Ishikawa (cell line): ENCODE measurements at regions not wholly inside any gene's neighbourhood (a gene's known extent, or its start where the extent isn't known, plus 50 kb on each side); places are given as distances from the start of the nearest gene placed in this dataset.

Experiments
- CEBPB ChIP-seq: IDR thresholded peaks from 2 replicates; pipeline ENCODE4 v1.6.1; 2012
- CREB1 ChIP-seq: IDR thresholded peaks from 2 replicates; pipeline ENCODE4 v1.6.1; 2012; ENCODE audit warnings: low read depth
- EGR1 ChIP-seq: IDR thresholded peaks from 2 replicates; pipeline ENCODE4 v1.6.1; 2012
- EP300 ChIP-seq: IDR thresholded peaks from 2 replicates; pipeline ENCODE4 v1.6.1; 2012; ENCODE audit warnings: borderline replicate concordance
- FOXM1 ChIP-seq: IDR thresholded peaks from 2 replicates; pipeline ENCODE4 v1.6.1; 2012; ENCODE audit warnings: low read depth, borderline replicate concordance
- MAX ChIP-seq: IDR thresholded peaks from 2 replicates; pipeline ENCODE4 v1.6.1; 2012
- NFIC ChIP-seq: IDR thresholded peaks from 2 replicates; pipeline ENCODE4 v1.6.1; 2012
- RAD21 ChIP-seq: IDR thresholded peaks from 2 replicates; pipeline ENCODE4 v1.6.1; 2012; ENCODE audit warnings: low read depth
- TAF1 ChIP-seq: IDR thresholded peaks from 2 replicates; pipeline ENCODE4 v1.6.1; 2012; ENCODE audit warnings: low read depth, mild to moderate bottlenecking
- TCF12 ChIP-seq: IDR thresholded peaks from 2 replicates; pipeline ENCODE4 v1.6.1; 2012; ENCODE audit warnings: low read depth
- TEAD4 ChIP-seq: IDR thresholded peaks from 2 replicates; pipeline ENCODE4 v1.6.1; 2012
- YY1 ChIP-seq: IDR thresholded peaks from 2 replicates; pipeline ENCODE4 v1.6.1; 2012; ENCODE audit warnings: low read depth
- ZBTB7A ChIP-seq: IDR thresholded peaks from 2 replicates; pipeline ENCODE4 v1.6.1; 2012; ENCODE audit warnings: low read depth
- TF ChIP-seq, protein P1 (sequence below): IDR thresholded peaks from 2 replicates; pipeline ENCODE4 v1.6.1; 2012; ENCODE audit warnings: low read depth, mild to moderate bottlenecking
- TF ChIP-seq, protein P2 (sequence below): IDR thresholded peaks from 2 replicates; pipeline ENCODE4 v1.6.1; 2012

DNA sequence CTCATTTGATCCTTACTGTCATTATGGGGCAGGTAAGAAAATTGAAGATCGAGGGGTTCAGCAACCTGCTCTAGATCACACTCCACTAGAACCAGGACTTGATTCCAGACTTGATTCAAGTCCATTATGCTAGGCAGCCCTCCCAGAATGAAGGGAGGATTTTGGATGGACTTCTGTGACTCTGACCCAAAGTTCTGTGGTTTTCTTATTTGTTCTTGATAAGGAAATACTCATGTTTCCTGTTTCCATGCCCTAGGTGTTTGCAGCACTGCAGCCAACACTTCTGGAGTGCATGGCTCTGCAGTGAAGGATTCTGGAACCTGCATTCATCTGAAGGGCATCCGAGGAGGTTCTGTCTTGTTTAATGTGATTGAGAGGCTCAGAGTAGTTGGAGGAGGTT lies 140.0 kb downstream of the FCRL5 start:
- TF ChIP-seq CEBPB (no peak), YY1 (no peak), NFIC (no peak), TAF1 (no peak), FOXM1 (no peak), RAD21 (no peak)
- TF ChIP-seq, protein P1, sequence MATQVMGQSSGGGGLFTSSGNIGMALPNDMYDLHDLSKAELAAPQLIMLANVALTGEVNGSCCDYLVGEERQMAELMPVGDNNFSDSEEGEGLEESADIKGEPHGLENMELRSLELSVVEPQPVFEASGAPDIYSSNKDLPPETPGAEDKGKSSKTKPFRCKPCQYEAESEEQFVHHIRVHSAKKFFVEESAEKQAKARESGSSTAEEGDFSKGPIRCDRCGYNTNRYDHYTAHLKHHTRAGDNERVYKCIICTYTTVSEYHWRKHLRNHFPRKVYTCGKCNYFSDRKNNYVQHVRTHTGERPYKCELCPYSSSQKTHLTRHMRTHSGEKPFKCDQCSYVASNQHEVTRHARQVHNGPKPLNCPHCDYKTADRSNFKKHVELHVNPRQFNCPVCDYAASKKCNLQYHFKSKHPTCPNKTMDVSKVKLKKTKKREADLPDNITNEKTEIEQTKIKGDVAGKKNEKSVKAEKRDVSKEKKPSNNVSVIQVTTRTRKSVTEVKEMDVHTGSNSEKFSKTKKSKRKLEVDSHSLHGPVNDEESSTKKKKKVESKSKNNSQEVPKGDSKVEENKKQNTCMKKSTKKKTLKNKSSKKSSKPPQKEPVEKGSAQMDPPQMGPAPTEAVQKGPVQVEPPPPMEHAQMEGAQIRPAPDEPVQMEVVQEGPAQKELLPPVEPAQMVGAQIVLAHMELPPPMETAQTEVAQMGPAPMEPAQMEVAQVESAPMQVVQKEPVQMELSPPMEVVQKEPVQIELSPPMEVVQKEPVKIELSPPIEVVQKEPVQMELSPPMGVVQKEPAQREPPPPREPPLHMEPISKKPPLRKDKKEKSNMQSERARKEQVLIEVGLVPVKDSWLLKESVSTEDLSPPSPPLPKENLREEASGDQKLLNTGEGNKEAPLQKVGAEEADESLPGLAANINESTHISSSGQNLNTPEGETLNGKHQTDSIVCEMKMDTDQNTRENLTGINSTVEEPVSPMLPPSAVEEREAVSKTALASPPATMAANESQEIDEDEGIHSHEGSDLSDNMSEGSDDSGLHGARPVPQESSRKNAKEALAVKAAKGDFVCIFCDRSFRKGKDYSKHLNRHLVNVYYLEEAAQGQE = no peak

DNA sequence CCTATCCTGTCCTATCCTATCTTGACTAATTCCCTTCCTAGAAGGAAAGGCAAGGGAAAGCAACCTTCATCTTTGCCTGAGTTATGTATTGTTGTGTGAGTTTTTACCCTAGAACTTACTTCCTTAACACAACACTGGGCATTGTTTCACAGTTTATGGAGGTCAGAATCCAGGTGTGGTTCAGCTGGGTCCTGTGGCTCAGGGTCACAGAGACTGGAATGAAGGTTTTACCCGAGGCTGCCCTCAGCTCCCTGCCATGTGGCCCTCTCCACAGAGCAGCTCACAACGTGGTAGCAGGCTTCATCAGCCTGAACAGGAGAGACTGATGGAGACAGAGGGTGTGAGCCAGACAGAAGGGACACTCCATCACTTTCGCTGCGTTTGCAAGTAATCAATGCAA lies 140.5 kb downstream of the FCRL5 start:
- no peak for TF ChIP-seq NFIC
- no peak for TF ChIP-seq RAD21
- no peak for TF ChIP-seq EGR1
- no peak for TF ChIP-seq TAF1
- TF ChIP-seq TEAD4 = no peak
- no peak for TF ChIP-seq ZBTB7A
- TF ChIP-seq FOXM1 = no peak
- no peak for TF ChIP-seq YY1
- TF ChIP-seq, protein P2, sequence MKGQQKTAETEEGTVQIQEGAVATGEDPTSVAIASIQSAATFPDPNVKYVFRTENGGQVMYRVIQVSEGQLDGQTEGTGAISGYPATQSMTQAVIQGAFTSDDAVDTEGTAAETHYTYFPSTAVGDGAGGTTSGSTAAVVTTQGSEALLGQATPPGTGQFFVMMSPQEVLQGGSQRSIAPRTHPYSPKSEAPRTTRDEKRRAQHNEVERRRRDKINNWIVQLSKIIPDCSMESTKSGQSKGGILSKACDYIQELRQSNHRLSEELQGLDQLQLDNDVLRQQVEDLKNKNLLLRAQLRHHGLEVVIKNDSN = no peak
- no peak for TF ChIP-seq TCF12
- TF ChIP-seq MAX = no peak
- TF ChIP-seq, protein P1 = no peak
- no peak for TF ChIP-seq CEBPB
- TF ChIP-seq EP300 = no peak

DNA sequence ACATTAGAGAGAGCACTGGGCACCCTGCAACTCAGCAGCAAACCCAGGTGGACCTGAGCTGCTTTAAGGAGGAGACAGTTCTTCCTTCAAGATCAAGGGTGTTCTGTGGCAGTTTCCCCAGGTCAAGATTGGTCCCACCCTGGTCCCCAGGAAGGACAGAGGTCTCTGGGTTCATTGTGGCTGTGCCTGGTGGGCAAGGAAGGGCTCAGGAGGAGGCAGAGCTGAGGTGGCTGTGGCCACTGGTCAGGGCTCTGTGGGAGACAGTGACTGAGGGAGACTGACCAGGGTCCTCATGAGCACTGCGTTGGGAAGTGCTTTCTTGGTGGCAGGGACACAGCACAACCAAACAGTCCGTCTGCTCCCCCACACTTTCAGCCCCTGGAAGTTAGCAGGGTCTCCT lies 141.3 kb downstream of the FCRL5 start:
- no peak for TF ChIP-seq CEBPB
- no peak for TF ChIP-seq ZBTB7A
- no peak for TF ChIP-seq FOXM1
- TF ChIP-seq TAF1 = no peak
- TF ChIP-seq, protein P2 = no peak
- TF ChIP-seq TCF12 = no peak
- no peak for TF ChIP-seq YY1
- no peak for TF ChIP-seq EGR1
- no peak for TF ChIP-seq MAX
- no peak for TF ChIP-seq RAD21
- TF ChIP-seq NFIC = no peak
- TF ChIP-seq, protein P1 = no peak

GRCh38 chr1:157410457-157410856 lies 141.9 kb downstream of the FCRL5 start:
- TF ChIP-seq, protein P2 = no peak
- TF ChIP-seq CREB1 = no peak
- no peak for TF ChIP-seq MAX
- TF ChIP-seq CEBPB = no peak
- no peak for TF ChIP-seq ZBTB7A
- TF ChIP-seq, protein P1 = no peak
- no peak for TF ChIP-seq TCF12
- no peak for TF ChIP-seq NFIC
- no peak for TF ChIP-seq RAD21
- TF ChIP-seq EP300 = no peak
- no peak for TF ChIP-seq EGR1
- no peak for TF ChIP-seq TEAD4
- TF ChIP-seq TAF1 = no peak
- TF ChIP-seq FOXM1 = no peak
- TF ChIP-seq YY1 = no peak
